ENCODE measurements at regions not wholly inside any gene's neighbourhood (a gene's known extent, or its start where the extent isn't known, plus 50 kb on each side); places are given as distances from the start of the nearest gene placed in this dataset.

DNA sequence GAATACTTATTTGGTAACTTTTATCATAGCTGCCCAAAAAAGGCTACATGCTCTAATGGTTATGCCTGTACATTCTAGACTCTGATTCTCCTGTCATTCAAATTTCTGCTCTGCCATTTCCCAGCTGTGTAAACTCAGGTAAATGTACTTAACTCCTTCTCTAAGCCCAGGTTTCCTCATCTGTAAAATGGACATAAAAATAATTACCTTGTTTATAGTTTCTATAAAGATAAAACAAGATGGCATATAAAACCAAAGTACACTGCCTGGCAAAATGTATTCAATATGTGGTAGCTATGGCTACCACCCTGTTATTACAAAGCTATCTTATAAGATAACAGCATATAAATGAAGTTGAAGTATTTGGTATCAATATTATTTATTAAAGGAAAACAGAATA, 158.8 kb downstream of the PPARGC1A start:
- H3K4me3 ChIP-seq, result no peak overlapping the region
- TF ChIP-seq CTCF (IDR thresholded peaks at IDR 0.05), result no peak
- TF ChIP-seq POLR2A (IDR thresholded peaks at IDR 0.05), result no peak
- no peaks in the 10 kb centered on the region for H3K4me1 ChIP-seq (replicated peaks in 1 of 2)
- H3K36me3 ChIP-seq (replicated peaks in 1 of 2), result no peaks in the 10 kb centered on the region
- H3K27me3 ChIP-seq, result no peaks in the 10 kb centered on the region
- no peak for DNase-seq
- no peaks in the 10 kb centered on the region for H3K9me3 ChIP-seq (replicated peaks in 1 of 3)
- no peak overlapping the region for H3K27ac ChIP-seq
- intact Hi-C loops (cut with DNase I), result no loop called here

GRCh38 chr4:23728971-23729370, 160.9 kb downstream of the PPARGC1A start:
- no peak for DNase-seq
- Histone ChIP-seq H3K27me3 (no peaks in the 10 kb centered on the region), H3K4me1 (replicated peaks in 1 of 2) (no peaks in the 10 kb centered on the region), H3K36me3 (replicated peaks in 1 of 2) (no peaks in the 10 kb centered on the region), H3K4me3 (no peak overlapping the region), H3K9me3 (replicated peaks in 1 of 3) (no peaks in the 10 kb centered on the region), H3K27ac (no peak overlapping the region)
- TF ChIP-seq CTCF (IDR thresholded peaks at IDR 0.05) (no peak), POLR2A (IDR thresholded peaks at IDR 0.05) (no peak)
- intact Hi-C loops (cut with DNase I), result no loop called here

DNA sequence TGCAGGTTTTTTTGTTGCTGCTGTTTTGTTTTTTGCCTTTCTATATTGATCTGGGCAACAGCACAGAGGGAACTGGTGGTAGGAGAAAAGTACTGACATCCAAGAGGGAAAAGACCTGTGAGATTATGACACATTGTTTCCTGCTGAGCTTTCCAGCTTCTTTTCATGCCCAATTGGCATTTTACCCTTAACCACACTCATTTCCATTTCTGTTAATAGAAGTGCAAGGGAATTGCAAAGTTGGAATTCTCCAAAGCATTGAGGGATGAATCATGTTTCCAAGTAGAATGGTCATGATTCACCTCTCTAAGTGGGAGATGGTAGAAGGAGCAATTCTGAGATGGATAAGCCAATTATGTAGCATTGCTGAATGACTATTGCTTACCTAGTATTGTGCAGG, 161.5 kb downstream of the PPARGC1A start:
- H3K4me3 ChIP-seq, result no peak overlapping the region
- H3K27ac ChIP-seq, result no peak overlapping the region
- no peaks in the 10 kb centered on the region for H3K27me3 ChIP-seq
- intact Hi-C loops (cut with DNase I), result no loop called here
- no peak for TF ChIP-seq POLR2A (IDR thresholded peaks at IDR 0.05)
- no peak for TF ChIP-seq CTCF (IDR thresholded peaks at IDR 0.05)
- H3K4me1 ChIP-seq (replicated peaks in 1 of 2), result no peaks in the 10 kb centered on the region
- DNase-seq, result no peak
- H3K9me3 ChIP-seq (replicated peaks in 1 of 3), result no peaks in the 10 kb centered on the region
- no peaks in the 10 kb centered on the region for H3K36me3 ChIP-seq (replicated peaks in 1 of 2)

DNA sequence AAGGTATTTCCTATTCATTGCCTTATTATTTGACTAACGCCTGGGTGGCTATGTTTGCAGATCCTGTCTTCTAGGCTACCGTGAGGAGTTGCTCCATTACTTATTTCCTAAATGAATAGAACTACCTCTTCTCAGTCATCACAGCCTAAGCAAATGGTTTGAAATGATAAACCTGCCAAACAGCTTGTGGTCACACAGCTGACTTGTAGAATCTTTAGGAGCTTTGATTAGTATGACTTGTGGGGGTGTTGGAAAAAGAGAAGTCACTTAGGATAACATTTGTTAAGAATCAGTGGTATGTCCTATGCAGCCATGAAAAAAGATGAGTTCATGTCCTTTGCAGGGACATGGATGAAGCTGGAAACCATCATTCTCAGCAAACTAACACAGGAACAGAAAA, 169.3 kb downstream of the PPARGC1A start:
- intact Hi-C loops (cut with DNase I), result no loop called here
- Histone ChIP-seq H3K9me3 (replicated peaks in 1 of 3) (no peaks in the 10 kb centered on the region), H3K36me3 (replicated peaks in 1 of 2) (no peaks in the 10 kb centered on the region), H3K4me1 (replicated peaks in 1 of 2) (no peaks in the 10 kb centered on the region), H3K27ac (no peak overlapping the region), H3K27me3 (no peaks in the 10 kb centered on the region), H3K4me3 (no peak overlapping the region)
- WGBS, 4 donors, result 83 to 87% (median 86%) methylated on average over 2 of the region's 2 CpGs
- DNase-seq, result no peak
- no peak for TF ChIP-seq CTCF (IDR thresholded peaks at IDR 0.05)

DNA sequence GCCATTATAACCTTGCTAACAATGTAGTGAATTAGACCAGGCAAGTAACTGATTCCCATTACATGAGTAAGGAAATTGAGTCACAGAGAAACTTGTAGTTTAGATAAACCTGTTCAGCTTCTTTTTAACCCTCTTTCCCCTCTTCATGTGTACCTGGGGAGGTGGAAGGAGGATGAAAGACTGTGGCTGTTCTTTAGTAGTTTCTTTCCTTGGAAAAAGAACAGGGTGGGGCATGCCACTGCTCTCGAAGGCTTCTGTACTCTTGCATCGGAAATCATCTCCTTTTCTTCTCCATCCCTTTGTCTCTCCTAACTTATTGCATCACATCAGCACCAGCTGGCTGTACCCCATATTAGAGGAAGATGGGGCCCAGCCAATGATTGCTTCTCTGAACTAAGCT, 171.4 kb downstream of the PPARGC1A start:
- no peak overlapping the region for H3K27ac ChIP-seq
- H3K4me1 ChIP-seq (replicated peaks in 1 of 2), result no peaks in the 10 kb centered on the region
- H3K36me3 ChIP-seq (replicated peaks in 1 of 2), result no peaks in the 10 kb centered on the region
- DNase-seq, result no peak
- no peaks in the 10 kb centered on the region for H3K27me3 ChIP-seq
- TF ChIP-seq CTCF (IDR thresholded peaks at IDR 0.05), result no peak
- no peak for TF ChIP-seq POLR2A (IDR thresholded peaks at IDR 0.05)
- no peaks in the 10 kb centered on the region for H3K9me3 ChIP-seq (replicated peaks in 1 of 3)
- H3K4me3 ChIP-seq, result no peak overlapping the region
- intact Hi-C loops (cut with DNase I), result no loop called here
- 85 to 94% (median 91%) methylated on average over 2 of the region's 2 CpGs for WGBS, 4 donors
